ENCODE measurements at regions not wholly inside any gene's neighbourhood (a gene's known extent, or its start where the extent isn't known, plus 50 kb on each side); places are given as distances from the start of the nearest gene placed in this dataset.

GRCh38 chrX:39331082-39331704, 529.9 kb downstream of the MID1IP1 start:
- H3K27ac ChIP-seq (ENCODE audit: low read depth in 1 of 2, low read length in 2 of 2) = no peak overlapping the region
- H3K4me1 ChIP-seq (ENCODE audit: control insufficient read depth in 4 of 4, insufficient read depth in 4 of 4, low read length in 3 of 4) = peaks cover 0 to 9% (median 0%) of the 10 kb centered on the region in 4 donors
- H3K36me3 ChIP-seq (ENCODE audit: control insufficient read depth in 4 of 4, insufficient read depth in 3 of 4, low read depth in 1 of 4, low read length in 3 of 4) = no peaks in the 10 kb centered on the region
- no peak for DNase-seq (ENCODE audit: low spot score)
- TF ChIP-seq ZBTB33 (IDR thresholded peaks at IDR 0.05) (no peak), MAX (IDR thresholded peaks at IDR 0.05) (no peak), TAF1 (conservative IDR thresholded peaks at IDR 0.05) (no peak), YY1 (IDR thresholded peaks at IDR 0.05) (no peak), RAD21 (IDR thresholded peaks at IDR 0.05) (no peak), SP1 (IDR thresholded peaks at IDR 0.05) (no peak), NR2F2 (IDR thresholded peaks at IDR 0.05) (no peak), FOXA2 (IDR thresholded peaks at IDR 0.05) (no peak), RXRA (IDR thresholded peaks at IDR 0.05) (no peak), CTCF (IDR thresholded peaks at IDR 0.05; ENCODE audit: low read depth, low read length, missing input control) (no peak), REST (IDR thresholded peaks at IDR 0.05) (no peak), HNF4G (IDR thresholded peaks at IDR 0.05) (no peak), JUND (IDR thresholded peaks at IDR 0.05) (no peak), HNF4A (conservative IDR thresholded peaks at IDR 0.05) (no peak), FOXA1 (IDR thresholded peaks at IDR 0.05) (no peak), EGR1 (IDR thresholded peaks at IDR 0.05; ENCODE audit: low read depth in 2 of 2) (no peak), ATF3 (IDR thresholded peaks at IDR 0.05) (no peak), GABPA (IDR thresholded peaks at IDR 0.05 in 1 of 2, conservative IDR thresholded peaks at IDR 0.05 in 1 of 2) (no peak)
- peaks cover 0 to 2% (median 0%) of the 10 kb centered on the region in 4 donors for H3K27me3 ChIP-seq (ENCODE audit: control insufficient read depth in 4 of 4, insufficient read depth in 4 of 4, low read length in 3 of 4)
- H3K4me3 ChIP-seq (ENCODE audit: low read depth in 1 of 3, low read length in 3 of 3) = no peak overlapping the region
- no peak overlapping the region for H3K9ac ChIP-seq (ENCODE audit: low read depth in 1 of 2, low read length in 2 of 2)
- H3K9me3 ChIP-seq (ENCODE audit: control insufficient read depth in 4 of 4, low read length in 3 of 4) = no peaks in the 10 kb centered on the region
- WGBS = 62% methylated on average over 4 of the region's 4 CpGs
